Ovary (tissue), 7 donors: ENCODE measurements at regions not wholly inside any gene's neighbourhood (a gene's known extent, or its start where the extent isn't known, plus 50 kb on each side); places are given as distances from the start of the nearest gene placed in this dataset.

ENCODE experiments used
- DNase-seq, 5 donors: peaks; one replicate each; pipeline ENCODE4 v3.0.0-alpha.2; 2019 to 2020
- H3K27ac ChIP-seq, 2 donors: fragments of 200-600 bp; one replicate each; pipeline versions ENCODE4 v1.5.1 to v1.8.0; 2019 to 2022
- H3K27me3 ChIP-seq: fragments of 200-600 bp; one replicate; pipeline ENCODE4 v1.8.0; 2022
- H3K36me3 ChIP-seq: fragments of 200-600 bp; sonication (generic); one replicate; pipeline ENCODE4 v1.5.1; 2019
- H3K4me1 ChIP-seq: one replicate; pipeline ENCODE4 v1.8.1; 2013; ENCODE audit warnings: mild to moderate bottlenecking, moderate library complexity; ENCODE audit not compliant: insufficient read depth
- H3K4me3 ChIP-seq: fragments of 200-600 bp; sonication (generic); one replicate; pipeline ENCODE4 v1.5.1; 2017
- H3K9me3 ChIP-seq, 2 donors: fragments of 200-600 bp in 1 of 2; sonication (generic) in 1 of 2; one replicate each; pipeline versions ENCODE4 v1.5.1 to v1.8.1; 2013 to 2019; ENCODE audit warnings: mild to moderate bottlenecking in 1 of 2, moderate library complexity in 1 of 2
- CTCF ChIP-seq, 3 donors: fragments of 450-650 bp in 2 of 3; fragments of 200-600 bp in 1 of 3; IDR thresholded peaks; one replicate each; pipeline versions ENCODE4 v1.5.1 to v1.8.0; 2016 to 2022; ENCODE audit warnings: antibody characterized with exemption in 3 of 3, mild to moderate bottlenecking in 1 of 3
- EP300 ChIP-seq: sonication (generic); formaldehyde crosslinking; IDR thresholded peaks from one replicate; pipeline ENCODE4 v1.6.1; 2017; ENCODE audit warnings: antibody characterized with exemption
- POLR2A ChIP-seq: fragments of 450-650 bp; IDR thresholded peaks from one replicate; pipeline ENCODE4 v1.6.1; 2017; ENCODE audit warnings: antibody characterized with exemption, mild to moderate bottlenecking, moderate library complexity
- WGBS, 3 donors: extraction: QIAGEN DNeasy Blood & Tissue Kit in 1 of 3; methylation state at CpG; one replicate each; pipeline versions ENCODE4 v1.1.5 to v1.1.7; 2013 to 2017; 5-methylcytosine and 5-hydroxymethylcytosine counted together
- intact Hi-C, 4 donors: fragments of 100-400 bp; cut with DNase I; formaldehyde crosslinking; loops; one replicate each; pipeline versions ENCODE4 v1.11.0 to v1.15.1; 2022 to 2023
- donor health status: DM: no; HTN: no; CAD: no; lungs with moderate emphysema.
- donor health status: DM: no; HTN: no; CAD: no.
- donor health status: Bipolar disorder and iron deficiency.
- donor health status: DM: no; HTN: no; CAD: no.
- donor health status: DM: yes; HTN: yes; CAD: no.

DNA sequence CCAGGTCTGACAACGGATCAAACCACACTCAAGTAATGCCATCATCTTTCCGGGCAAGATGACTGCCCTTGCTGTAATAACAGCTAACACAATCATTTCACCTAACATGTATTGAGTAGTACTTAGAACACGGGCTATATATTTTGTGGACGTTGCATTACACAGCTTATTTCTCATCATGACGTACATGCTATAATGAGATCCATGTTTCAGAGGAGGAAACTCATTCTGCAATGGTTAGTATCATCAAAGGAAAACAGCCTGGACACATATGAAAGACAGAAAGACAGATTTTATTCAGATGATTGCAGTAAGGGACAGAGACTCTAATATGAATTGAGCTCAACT is 446.7 kb downstream of the HS3ST3B1 start:
- DNase-seq: no peak
- no peak for TF ChIP-seq EP300
- no peak for TF ChIP-seq POLR2A
- TF ChIP-seq CTCF (IDR thresholded peaks at IDR 0.05): no peak
- 68 to 74% (median 71%) methylated on average over 5 of the region's 5 CpGs for WGBS, 3 donors
- no peaks in the 10 kb centered on the region for H3K9me3 ChIP-seq
- intact Hi-C loops: no loop called here
- H3K36me3 ChIP-seq: no peaks in the 10 kb centered on the region
- H3K4me3 ChIP-seq: no peak overlapping the region
- H3K27ac ChIP-seq: no peak overlapping the region
- H3K27me3 ChIP-seq: no peaks in the 10 kb centered on the region
- H3K4me1 ChIP-seq: no peaks in the 10 kb centered on the region

- Histone ChIP-seq H3K4me1 (no peaks in the 10 kb centered on the region), H3K4me3 (no peak overlapping the region), H3K36me3 (no peaks in the 10 kb centered on the region), H3K27me3 (no peaks in the 10 kb centered on the region), H3K9me3 (no peaks in the 10 kb centered on the region), H3K27ac (no peak overlapping the region)
- 54 to 68% (median 56%) methylated on average over 8 of the region's 8 CpGs for WGBS, 3 donors
- intact Hi-C loops: no loop called here
- no peak for TF ChIP-seq EP300
- no peak for TF ChIP-seq CTCF (IDR thresholded peaks at IDR 0.05)
- TF ChIP-seq POLR2A: no peak
- DNase-seq: no peak
Observed at GRCh38 chr17:14746822-14747602, 446.1 kb downstream of the HS3ST3B1 start.

DNA sequence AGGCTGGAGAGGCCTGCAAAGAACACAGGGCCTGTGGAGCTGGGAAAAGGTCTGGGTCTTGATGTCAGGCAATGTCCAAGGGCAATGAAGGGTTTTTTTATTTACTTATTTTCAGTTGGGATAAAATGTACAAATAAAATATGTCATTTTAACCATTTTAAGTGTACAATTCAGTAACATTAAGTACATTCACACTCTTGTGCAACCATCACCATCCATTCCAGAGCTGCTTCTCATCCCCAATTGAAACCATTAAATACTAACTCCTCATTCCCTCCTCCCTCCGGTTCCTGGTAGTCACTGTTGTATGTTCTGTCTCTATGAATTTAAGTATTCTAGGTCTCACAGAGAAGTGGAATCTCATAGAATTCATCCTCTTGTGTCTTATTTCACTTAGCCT is 444.7 kb downstream of the HS3ST3B1 start:
- WGBS, 3 donors: 93% methylated on average over 1 of the region's 1 CpG
- intact Hi-C loops: no loop called here
- Histone ChIP-seq H3K36me3 (no peaks in the 10 kb centered on the region), H3K9me3 (no peaks in the 10 kb centered on the region), H3K4me1 (no peaks in the 10 kb centered on the region), H3K27ac (no peak overlapping the region), H3K4me3 (no peak overlapping the region), H3K27me3 (no peaks in the 10 kb centered on the region)
- no peak for DNase-seq
- TF ChIP-seq CTCF (IDR thresholded peaks at IDR 0.05) (no peak), POLR2A (no peak), EP300 (no peak)

GRCh38 chr17:14744761-14745473 is 444.0 kb downstream of the HS3ST3B1 start:
- no peak overlapping the region for H3K4me3 ChIP-seq
- H3K27me3 ChIP-seq: no peaks in the 10 kb centered on the region
- H3K27ac ChIP-seq: no peak overlapping the region
- no peaks in the 10 kb centered on the region for H3K9me3 ChIP-seq
- H3K36me3 ChIP-seq: no peaks in the 10 kb centered on the region
- no peak for TF ChIP-seq CTCF (IDR thresholded peaks at IDR 0.05)
- TF ChIP-seq EP300: no peak
- TF ChIP-seq POLR2A: no peak
- intact Hi-C loops: no loop called here
- no peaks in the 10 kb centered on the region for H3K4me1 ChIP-seq
- WGBS, 3 donors: 81 to 86% (median 84%) methylated on average over 4 of the region's 4 CpGs
- no peak for DNase-seq
